GM04503 (cell line): ENCODE measurements at regions not wholly inside any gene's neighbourhood (a gene's known extent, or its start where the extent isn't known, plus 50 kb on each side); places are given as distances from the start of the nearest gene placed in this dataset.
"Not testable (repeated sequence)": the region's sequence is repeated elsewhere in the genome, so short reads cannot be mapped to it uniquely, and the experiment has no call there.

Experiments
- DNase-seq: peaks from one replicate; pipeline ENCODE4 v3.0.0-alpha.2; 2012; ENCODE audit warnings: low read depth

GRCh38 chr14:43548368-43548767, 958.7 kb downstream of the FSCB start:
- DNase-seq: no peak

- not testable (repeated sequence) for DNase-seq
Measured at GRCh38 chr14:43547596-43547995, 959.5 kb downstream of the FSCB start.

- no peak for DNase-seq
Measured at GRCh38 chr14:43541356-43541755, 965.7 kb downstream of the FSCB start.

- no peak for DNase-seq
Measured at GRCh38 chr14:43540948-43541347, 966.1 kb downstream of the FSCB start.

GRCh38 chr14:43539210-43539609, 967.9 kb downstream of the FSCB start:
- DNase-seq: no peak

GRCh38 chr14:43535231-43535838, 971.7 kb downstream of the FSCB start:
- no peak for DNase-seq

- DNase-seq: no peak
Measured at GRCh38 chr14:43532825-43533416, 974.2 kb downstream of the FSCB start.

GRCh38 chr14:43528321-43528720, 978.8 kb downstream of the FSCB start:
- no peak for DNase-seq

GRCh38 chr14:43525658-43526057, 981.4 kb downstream of the FSCB start:
- DNase-seq: no peak

GRCh38 chr14:43522901-43523300, 984.2 kb downstream of the FSCB start:
- DNase-seq: no peak

- no peak for DNase-seq
Measured at GRCh38 chr14:43522191-43522590, 984.9 kb downstream of the FSCB start.

GRCh38 chr14:43503508-43503907, 1003.6 kb downstream of the FSCB start:
- DNase-seq: no peak

- DNase-seq: not testable (repeated sequence)
Measured at GRCh38 chr14:43492359-43492758, 1014.7 kb downstream of the FSCB start.

- no peak for DNase-seq
Measured at GRCh38 chr14:43483415-43483814, 1023.7 kb downstream of the FSCB start.

- DNase-seq: no peak
Measured at GRCh38 chr14:43481864-43482263, 1025.2 kb downstream of the FSCB start.

- DNase-seq: no peak
Measured at GRCh38 chr14:43480976-43481375, 1026.1 kb downstream of the FSCB start.

GRCh38 chr14:43479596-43480195, 1027.4 kb downstream of the FSCB start:
- DNase-seq: no peak

- no peak for DNase-seq
Measured at GRCh38 chr14:43476822-43477221, 1030.3 kb downstream of the FSCB start.

GRCh38 chr14:43475757-43476156, 1031.3 kb downstream of the FSCB start:
- no peak for DNase-seq

- no peak for DNase-seq
Measured at GRCh38 chr14:43471595-43471994, 1035.5 kb downstream of the FSCB start.

GRCh38 chr14:43464968-43465367, 1042.1 kb downstream of the FSCB start:
- DNase-seq: no peak

- no peak for DNase-seq
Measured at GRCh38 chr14:43449291-43449690, 1057.8 kb downstream of the FSCB start.

GRCh38 chr14:43438056-43438455, 1069.0 kb downstream of the FSCB start:
- DNase-seq: no peak

GRCh38 chr14:43418324-43418723, 1088.8 kb downstream of the FSCB start:
- no peak for DNase-seq
